Caco-2 (cell line): ENCODE measurements at regions not wholly inside any gene's neighbourhood (a gene's known extent, or its start where the extent isn't known, plus 50 kb on each side); places are given as distances from the start of the nearest gene placed in this dataset.
A peak's percentile ranks its signal among the peaks of the same experiment; 100 is the strongest.

Experiments used
- BruUV-seq: library from RNA; stranded (reverse); fragments of 400-500 nt; replicated peaks from 2 replicates; lab custom pipeline; 2021; lab: Mats Ljungman, UMichigan
- CTCF ChIA-PET: fragments of 300-600 bp; sonication (Branson Sonifier 250); formaldehyde crosslinking; loops from one replicate; lab custom pipeline; 2022; ENCODE audit warnings: antibody characterized with exemption; lab: Charles Lee
- POLR2A ChIA-PET: fragments of 300-600 bp; sonication (Branson Sonifier 250); formaldehyde crosslinking; loops from one replicate; lab custom pipeline; 2022; ENCODE audit warnings: antibody characterized with exemption; lab: Charles Lee
- DNase-seq, 2 experiments: peaks; one replicate each; pipeline versions ENCODE4 v3.0.0 to v3.0.0-alpha.2; 2020 to 2022
- H3K27me3 ChIP-seq: replicated peaks from 2 replicates; pipeline ENCODE4 v1.6.0; 2011; ENCODE audit warnings: low read length; ENCODE audit not compliant: control insufficient read depth, insufficient read depth
- H3K36me3 ChIP-seq: 2 replicates; pipeline ENCODE4 v1.5.1; 2011; ENCODE audit warnings: low read length; ENCODE audit not compliant: control insufficient read depth, insufficient read depth
- H3K4me1 ChIP-seq: fragments of 250-450 bp; sonication (Bioruptor Pico); 2 replicates; pipeline ENCODE4 v1.5.1; 2020; ENCODE audit warnings: mild to moderate bottlenecking
- H3K4me3 ChIP-seq: 2 replicates; pipeline ENCODE4 v1.5.1; 2011; ENCODE audit warnings: low read depth, mild to moderate bottlenecking, control low read depth, low read length
- H3K9me3 ChIP-seq: fragments of 250-450 bp; sonication (Bioruptor Pico); 2 replicates; pipeline ENCODE4 v1.5.1; 2020; ENCODE audit warnings: mild to moderate bottlenecking, moderate library complexity
- H3K27ac Mint-ChIP-seq: one replicate; pipeline ENCODE4 v1.8.0; 2022; ENCODE audit warnings: mixed read lengths; ENCODE audit not compliant: unreplicated experiment
- H3K27me3 Mint-ChIP-seq: one replicate; pipeline ENCODE4 v1.8.0; 2022; ENCODE audit warnings: mixed read lengths; ENCODE audit not compliant: insufficient read depth, unreplicated experiment
- H3K36me3 Mint-ChIP-seq: one replicate; pipeline ENCODE4 v1.8.0; 2022; ENCODE audit warnings: mild to moderate bottlenecking, mixed read lengths; ENCODE audit not compliant: insufficient read depth, unreplicated experiment
- H3K4me1 Mint-ChIP-seq: one replicate; pipeline ENCODE4 v1.8.0; 2022; ENCODE audit warnings: low read depth, mixed read lengths; ENCODE audit not compliant: unreplicated experiment
- H3K4me3 Mint-ChIP-seq: one replicate; pipeline ENCODE4 v1.8.0; 2022; ENCODE audit warnings: mild to moderate bottlenecking, moderate library complexity, mixed read lengths; ENCODE audit not compliant: unreplicated experiment
- H3K9me3 Mint-ChIP-seq: one replicate; pipeline ENCODE4 v1.8.0; 2022; ENCODE audit warnings: mixed read lengths; ENCODE audit not compliant: unreplicated experiment
- CTCF ChIP-seq, 2 experiments: fragments of 200-600 bp in 1 of 2; IDR thresholded peaks; 1 replicate in 1 of 2; 2 replicates in 1 of 2; pipeline versions ENCODE4 v1.5.1 to v1.8.0; 2011 to 2022; ENCODE audit warnings: antibody characterized with exemption in 1 of 2, control low read depth in 1 of 2, inconsistent platforms in 1 of 2, low read depth in 1 of 2, low read length in 1 of 2, mild to moderate bottlenecking in 1 of 2, moderate library complexity in 1 of 2; ENCODE audit not compliant: insufficient read depth in 1 of 2, severe bottlenecking in 1 of 2, unreplicated experiment in 1 of 2
- intact Hi-C: fragments of 100-400 bp; cut with micrococcal nuclease; formaldehyde crosslinking; loops from one replicate; pipeline ENCODE4 v1.10.0; 2022; ENCODE audit not compliant: unreplicated experiment

- intact Hi-C loops = no loop called here
- Histone ChIP-seq H3K9me3 (no peaks in the 10 kb centered on the region), H3K27me3 (no peaks in the 10 kb centered on the region; the same call in 1 of the 2 replicates), H3K4me1 (no peaks in the 10 kb centered on the region), H3K36me3 (no peaks in the 10 kb centered on the region), H3K4me3 (no peak overlapping the region)
- DNase-seq = no peak
- no peak overlapping the region for H3K4me3 Mint-ChIP-seq
- no peak for TF ChIP-seq CTCF (IDR thresholded peaks at IDR 0.05; ENCODE audit: insufficient read depth in 1 of 2, low read depth in 1 of 2, low read length in 1 of 2, severe bottlenecking in 1 of 2, unreplicated experiment in 1 of 2)
- H3K4me1 Mint-ChIP-seq = no peaks in the 10 kb centered on the region
- H3K9me3 Mint-ChIP-seq = no peaks in the 10 kb centered on the region
- CTCF ChIA-PET = no interaction called here
- POLR2A ChIA-PET = no interaction called here
- H3K27me3 Mint-ChIP-seq = no peaks in the 10 kb centered on the region
- BruUV-seq = no TSS peak
- H3K27ac Mint-ChIP-seq = no peak overlapping the region
- H3K36me3 Mint-ChIP-seq = no peaks in the 10 kb centered on the region
Observed at GRCh38 chr12:102781117-102781516, 135.9 kb downstream of the PAH start.

- intact Hi-C loops = no loop called here
- Mint-ChIP-seq H3K27me3 (no peaks in the 10 kb centered on the region), H3K9me3 (no peaks in the 10 kb centered on the region), H3K4me1 (no peaks in the 10 kb centered on the region), H3K36me3 (no peaks in the 10 kb centered on the region), H3K4me3 (no peak overlapping the region), H3K27ac (no peak overlapping the region)
- Histone ChIP-seq H3K36me3 (no peaks in the 10 kb centered on the region), H3K27me3 (no peaks in the 10 kb centered on the region), H3K4me3 (no peak overlapping the region), H3K4me1 (no peaks in the 10 kb centered on the region), H3K9me3 (no peaks in the 10 kb centered on the region)
- ChIA-PET CTCF (no interaction called here), POLR2A (no interaction called here)
- no peak for TF ChIP-seq CTCF (IDR thresholded peaks at IDR 0.05; ENCODE audit: insufficient read depth in 1 of 2, low read depth in 1 of 2, low read length in 1 of 2, severe bottlenecking in 1 of 2, unreplicated experiment in 1 of 2)
- no peak for DNase-seq
- BruUV-seq = no TSS peak
Observed at GRCh38 chr12:102776041-102776440, 141.0 kb downstream of the PAH start.

- Histone ChIP-seq H3K4me3 (no peak overlapping the region), H3K4me1 (no peaks in the 10 kb centered on the region), H3K9me3 (no peaks in the 10 kb centered on the region), H3K27me3 (no peaks in the 10 kb centered on the region), H3K36me3 (no peaks in the 10 kb centered on the region)
- intact Hi-C loops = loop anchor here (1.0 kb wide), 3 partner anchors 110 to 830 kb away; no protein-coding TSS in a partner anchor
- DNase-seq = peak; percentile 49 to 64
- Mint-ChIP-seq H3K27ac (no peak overlapping the region), H3K9me3 (no peaks in the 10 kb centered on the region), H3K4me3 (no peak overlapping the region), H3K27me3 (peaks cover 7% of the 10 kb centered on the region), H3K36me3 (no peaks in the 10 kb centered on the region), H3K4me1 (no peaks in the 10 kb centered on the region)
- ChIA-PET CTCF (no interaction called here), POLR2A (no interaction called here)
- BruUV-seq = no TSS peak
- TF ChIP-seq CTCF (IDR thresholded peaks at IDR 0.05; ENCODE audit: insufficient read depth in 1 of 2, low read depth in 1 of 2, low read length in 1 of 2, severe bottlenecking in 1 of 2, unreplicated experiment in 1 of 2) = peak; percentile 73 to 77
Observed at GRCh38 chr12:102769323-102769916, 147.6 kb downstream of the PAH start.
